Transverse colon (tissue), 4 donors: ENCODE measurements at regions not wholly inside any gene's neighbourhood (a gene's known extent, or its start where the extent isn't known, plus 50 kb on each side); places are given as distances from the start of the nearest gene placed in this dataset.

Source experiments
- DNase-seq: peaks from one replicate; pipeline ENCODE4 v3.0.0-alpha.2; 2019
- H3K27ac ChIP-seq, 4 donors: fragments of 200-600 bp; sonication (generic); 2 replicates each; pipeline ENCODE4 v1.5.1; 2016 to 2018; ENCODE audit warnings: inconsistent platforms in 4 of 4
- H3K27me3 ChIP-seq: fragments of 200-600 bp; sonication (generic); 2 replicates; pipeline ENCODE4 v1.5.1; 2017; ENCODE audit warnings: inconsistent platforms
- H3K36me3 ChIP-seq, 4 donors: fragments of 200-600 bp; sonication (generic); 2 replicates each; pipeline ENCODE4 v1.5.1; 2017 to 2019; ENCODE audit warnings: inconsistent platforms in 4 of 4
- H3K4me1 ChIP-seq, 4 donors: fragments of 200-600 bp; sonication (generic); 2 replicates each; pipeline ENCODE4 v1.5.1; 2017 to 2020; ENCODE audit warnings: inconsistent platforms in 4 of 4
- H3K4me3 ChIP-seq, 4 donors: fragments of 200-600 bp; sonication (generic); 1 replicate in 1 of 4; 2 replicates in 3 of 4; pipeline versions ENCODE4 v1.5.1 to v1.6.1; 2017 to 2019; ENCODE audit warnings: inconsistent platforms in 4 of 4
- H3K9me3 ChIP-seq, 2 donors: fragments of 200-600 bp; sonication (generic); 2 replicates each; pipeline ENCODE4 v1.5.1; 2017 to 2019; ENCODE audit warnings: inconsistent platforms in 2 of 2
- EP300 ChIP-seq: sonication (generic); formaldehyde crosslinking; IDR thresholded peaks from one replicate; pipeline ENCODE4 v1.6.1; 2017; ENCODE audit warnings: antibody characterized with exemption, low read depth
- POLR2A ChIP-seq: fragments of 450-650 bp; IDR thresholded peaks from one replicate; pipeline ENCODE4 v1.6.1; 2016; ENCODE audit warnings: antibody characterized with exemption, mild to moderate bottlenecking, moderate library complexity
- POLR2AphosphoS5 ChIP-seq, 3 donors: sonication (generic); formaldehyde crosslinking; IDR thresholded peaks; one replicate each; pipeline ENCODE4 v1.6.1; 2016; ENCODE audit warnings: antibody characterized with exemption in 3 of 3
- WGBS, 2 donors: methylation state at CpG; one replicate each; pipeline ENCODE4 v1.1.5; 2018; ENCODE audit warnings: low coverage in 1 of 2; 5-methylcytosine and 5-hydroxymethylcytosine counted together
- in situ Hi-C, 4 donors: fragments of 200-750 bp; cut with MboI; loops; one replicate each; pipeline versions ENCODE4 v1.15.0 to v1.15.1; 2017; ENCODE audit warnings: low sequenced_read_pairs in 3 of 4, low pct_ligation_motif_present in 1 of 4, low pct_unique_long_range_greater_than_20kb in 1 of 4
- intact Hi-C: fragments of 100-400 bp; cut with DNase I; formaldehyde crosslinking; loops from one replicate; pipeline ENCODE4 v1.15.1; 2023; ENCODE audit warnings: low total_unique reads
- TF ChIP-seq, protein P1 (sequence below), 5 experiments: fragments of 200-600 bp in 3 of 5; fragments of 450-650 bp in 2 of 5; sonication (generic) in 3 of 5; IDR thresholded peaks; 1 replicate in 2 of 5; 2 replicates in 3 of 5; pipeline ENCODE4 v1.5.1; 2016 to 2017; ENCODE audit warnings: antibody characterized with exemption in 5 of 5, inconsistent platforms in 3 of 5, mild to moderate bottlenecking in 2 of 5, moderate library complexity in 1 of 5

DNA sequence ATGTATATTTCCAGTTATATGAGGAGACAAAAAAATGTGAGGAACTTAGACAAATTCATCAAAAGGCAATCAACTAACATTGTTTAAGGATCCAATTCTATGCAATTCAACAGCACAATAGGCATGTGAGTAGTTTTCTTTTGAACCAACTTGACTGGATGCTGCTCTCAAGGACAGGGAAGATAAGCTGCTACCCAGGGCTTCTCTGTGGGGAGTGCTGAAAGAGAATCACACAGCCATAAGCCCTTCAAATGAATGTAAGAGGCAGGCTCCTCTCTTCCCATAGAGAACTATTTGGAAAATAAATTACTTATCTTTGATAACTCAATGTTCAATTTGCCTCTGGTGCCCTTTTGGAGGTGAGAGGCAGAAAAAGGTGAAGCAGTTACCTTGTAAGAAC lies 1413.6 kb downstream of the PCDH7 start:
- in situ Hi-C loops: no loop called here
- Histone ChIP-seq H3K4me3 (no peak overlapping the region), H3K9me3 (no peaks in the 10 kb centered on the region), H3K4me1 (peaks cover 0 to 9% (median 3%) of the 10 kb centered on the region in 4 donors), H3K36me3 (no peaks in the 10 kb centered on the region), H3K27me3 (no peaks in the 10 kb centered on the region), H3K27ac (no peak overlapping the region)
- no peak for TF ChIP-seq POLR2AphosphoS5 (IDR thresholded peaks at IDR 0.05)
- DNase-seq: no peak
- intact Hi-C loops: no loop called here

DNA sequence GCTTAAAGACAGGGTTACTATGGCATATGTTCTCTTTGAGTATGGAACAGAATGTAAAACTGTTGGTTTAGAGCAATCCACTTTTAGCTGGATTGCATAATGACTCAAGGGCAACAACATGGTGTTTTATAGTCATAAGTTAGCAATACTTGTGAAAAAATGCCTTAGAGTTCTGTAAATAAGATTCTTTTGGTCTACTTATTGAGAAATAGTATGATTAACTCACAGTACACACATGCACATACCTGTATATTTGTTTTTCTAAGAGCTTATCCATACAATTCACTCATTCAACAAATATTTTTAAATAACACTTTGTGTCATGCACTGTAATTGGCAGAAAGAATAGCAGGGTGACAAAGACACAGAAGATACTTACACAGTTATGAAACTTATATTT lies 1415.5 kb downstream of the PCDH7 start:
- no peak overlapping the region for H3K4me3 ChIP-seq
- in situ Hi-C loops: no loop called here
- no peaks in the 10 kb centered on the region for H3K9me3 ChIP-seq
- H3K36me3 ChIP-seq: no peaks in the 10 kb centered on the region
- H3K27ac ChIP-seq: no peak overlapping the region
- H3K4me1 ChIP-seq: no peaks in the 10 kb centered on the region
- no peak for DNase-seq
- no peaks in the 10 kb centered on the region for H3K27me3 ChIP-seq
- intact Hi-C loops: no loop called here
- no peak for TF ChIP-seq POLR2A
- no peak for TF ChIP-seq EP300
- TF ChIP-seq, protein P1, sequence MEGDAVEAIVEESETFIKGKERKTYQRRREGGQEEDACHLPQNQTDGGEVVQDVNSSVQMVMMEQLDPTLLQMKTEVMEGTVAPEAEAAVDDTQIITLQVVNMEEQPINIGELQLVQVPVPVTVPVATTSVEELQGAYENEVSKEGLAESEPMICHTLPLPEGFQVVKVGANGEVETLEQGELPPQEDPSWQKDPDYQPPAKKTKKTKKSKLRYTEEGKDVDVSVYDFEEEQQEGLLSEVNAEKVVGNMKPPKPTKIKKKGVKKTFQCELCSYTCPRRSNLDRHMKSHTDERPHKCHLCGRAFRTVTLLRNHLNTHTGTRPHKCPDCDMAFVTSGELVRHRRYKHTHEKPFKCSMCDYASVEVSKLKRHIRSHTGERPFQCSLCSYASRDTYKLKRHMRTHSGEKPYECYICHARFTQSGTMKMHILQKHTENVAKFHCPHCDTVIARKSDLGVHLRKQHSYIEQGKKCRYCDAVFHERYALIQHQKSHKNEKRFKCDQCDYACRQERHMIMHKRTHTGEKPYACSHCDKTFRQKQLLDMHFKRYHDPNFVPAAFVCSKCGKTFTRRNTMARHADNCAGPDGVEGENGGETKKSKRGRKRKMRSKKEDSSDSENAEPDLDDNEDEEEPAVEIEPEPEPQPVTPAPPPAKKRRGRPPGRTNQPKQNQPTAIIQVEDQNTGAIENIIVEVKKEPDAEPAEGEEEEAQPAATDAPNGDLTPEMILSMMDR (IDR thresholded peaks at IDR 0.05): no peak
- no peak for TF ChIP-seq POLR2AphosphoS5 (IDR thresholded peaks at IDR 0.05)

DNA sequence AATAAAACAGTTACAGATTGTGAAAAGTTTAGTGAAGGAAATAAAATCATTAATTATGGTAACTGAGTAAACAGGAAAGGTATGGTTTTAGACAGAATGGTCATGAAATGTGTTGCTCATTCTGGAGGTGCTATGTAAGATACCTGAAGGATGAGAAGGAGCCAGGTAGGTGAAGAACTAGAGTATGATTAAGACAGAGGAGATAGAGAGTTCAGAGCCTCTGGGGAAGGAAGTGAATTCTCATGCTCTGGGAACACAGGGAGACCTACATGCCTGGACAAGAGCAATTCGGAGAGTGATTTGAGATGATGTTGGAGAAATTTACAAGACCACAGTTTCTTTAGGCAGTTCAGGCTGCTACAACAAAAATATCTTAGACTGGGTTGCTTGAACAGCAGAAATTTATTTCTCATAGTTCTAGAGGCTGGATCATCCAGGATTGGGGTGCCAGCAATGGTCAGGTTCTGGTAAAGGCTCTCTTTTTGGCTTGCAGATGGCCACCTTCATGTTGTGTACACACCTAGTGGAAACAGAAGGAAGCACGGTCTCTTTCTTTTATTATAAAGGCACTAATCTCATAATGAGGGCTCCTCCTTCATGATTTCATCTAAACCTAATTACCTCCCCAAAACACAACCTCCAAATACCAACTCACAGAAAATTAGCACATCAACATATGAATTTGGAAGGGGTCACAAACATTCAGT lies 1416.1 kb downstream of the PCDH7 start:
- DNase-seq: no peak
- H3K36me3 ChIP-seq: no peaks in the 10 kb centered on the region
- H3K27me3 ChIP-seq: no peaks in the 10 kb centered on the region
- no peaks in the 10 kb centered on the region for H3K9me3 ChIP-seq
- H3K4me3 ChIP-seq: no peak overlapping the region
- no peak overlapping the region for H3K27ac ChIP-seq
- intact Hi-C loops: no loop called here
- in situ Hi-C loops: no loop called here
- TF ChIP-seq, protein P1 (IDR thresholded peaks at IDR 0.05): no peak
- TF ChIP-seq POLR2A: no peak
- TF ChIP-seq EP300: no peak
- no peak for TF ChIP-seq POLR2AphosphoS5 (IDR thresholded peaks at IDR 0.05)
- H3K4me1 ChIP-seq: no peaks in the 10 kb centered on the region
- 89 to 100% methylated on average over 1 to 2 of the region's 2 CpGs for WGBS, 2 donors

DNA sequence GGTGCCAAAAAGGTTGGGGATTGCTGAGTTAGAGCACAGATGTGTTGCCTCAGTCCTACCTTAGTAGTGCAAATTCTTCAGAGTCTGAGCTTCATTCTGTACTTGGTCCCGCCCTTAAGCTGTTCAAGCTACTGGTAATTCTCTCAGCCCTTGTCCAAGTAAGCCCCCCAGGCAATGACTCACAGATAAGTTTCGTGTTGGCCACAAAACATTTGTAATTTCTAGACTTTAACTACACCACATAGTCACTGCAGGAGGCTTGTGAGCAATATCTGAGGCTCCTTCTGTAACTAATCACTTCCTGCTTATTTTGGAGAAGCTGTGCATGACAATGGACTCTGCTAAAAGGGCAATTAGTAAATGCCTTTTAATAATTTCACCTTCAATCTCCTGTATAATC lies 1420.5 kb downstream of the PCDH7 start:
- no peaks in the 10 kb centered on the region for H3K36me3 ChIP-seq
- no peak for TF ChIP-seq POLR2AphosphoS5 (IDR thresholded peaks at IDR 0.05)
- TF ChIP-seq POLR2A: no peak
- no peak for TF ChIP-seq EP300
- TF ChIP-seq, protein P1 (IDR thresholded peaks at IDR 0.05): no peak
- H3K9me3 ChIP-seq: no peaks in the 10 kb centered on the region
- DNase-seq: no peak
- H3K4me1 ChIP-seq: peaks cover 0 to 2% (median 0%) of the 10 kb centered on the region in 4 donors
- in situ Hi-C loops (no loop called here), intact Hi-C loops (no loop called here)
- H3K27me3 ChIP-seq: no peaks in the 10 kb centered on the region
- no peak overlapping the region for H3K4me3 ChIP-seq
- H3K27ac ChIP-seq: no peak overlapping the region
- 44% methylated on average over 2 of the region's 2 CpGs; no CpG with 5 or more reads in 1 of the 2 donors for WGBS, 2 donors

DNA sequence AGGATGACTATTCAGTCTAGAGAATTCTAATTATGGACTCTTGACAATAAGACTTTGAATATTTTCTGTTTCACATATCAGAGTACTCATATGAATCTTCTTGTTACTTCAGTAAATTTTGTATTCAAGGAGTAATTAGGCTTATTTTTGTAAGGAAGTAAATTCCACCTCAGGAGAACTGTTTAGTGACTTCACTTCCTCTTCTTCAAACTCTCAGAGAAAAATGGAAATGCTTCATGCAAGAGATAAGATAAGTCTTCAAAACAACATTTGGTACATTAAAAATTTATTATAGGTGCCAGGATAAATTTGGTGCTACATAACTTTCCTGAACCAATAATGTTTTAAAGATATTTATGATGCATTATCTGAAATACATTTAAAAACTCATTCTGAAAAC lies 1421.9 kb downstream of the PCDH7 start:
- Histone ChIP-seq H3K9me3 (no peaks in the 10 kb centered on the region), H3K27me3 (no peaks in the 10 kb centered on the region), H3K4me3 (no peak overlapping the region), H3K36me3 (no peaks in the 10 kb centered on the region), H3K4me1 (peaks cover 0 to 4% (median 0%) of the 10 kb centered on the region in 4 donors), H3K27ac (no peak overlapping the region)
- intact Hi-C loops (no loop called here), in situ Hi-C loops (no loop called here)
- no peak for DNase-seq
- TF ChIP-seq POLR2A (no peak), EP300 (no peak), POLR2AphosphoS5 (IDR thresholded peaks at IDR 0.05) (no peak)
- TF ChIP-seq, protein P1 (IDR thresholded peaks at IDR 0.05): no peak
